ENCODE measurements at regions not wholly inside any gene's neighbourhood (a gene's known extent, or its start where the extent isn't known, plus 50 kb on each side); places are given as distances from the start of the nearest gene placed in this dataset.

GRCh38 chr12:115755725-115756085 lies 521.8 kb downstream of the MED13L start:
- TF ChIP-seq CTCF (IDR thresholded peaks at IDR 0.05) (no peak), POLR2A (IDR thresholded peaks at IDR 0.05) (no peak)
